ENCODE measurements at regions not wholly inside any gene's neighbourhood (a gene's known extent, or its start where the extent isn't known, plus 50 kb on each side); places are given as distances from the start of the nearest gene placed in this dataset.
"Not testable (repeated sequence)": the region's sequence is repeated elsewhere in the genome, so short reads cannot be mapped to it uniquely, and the experiment has no call there.

DNA sequence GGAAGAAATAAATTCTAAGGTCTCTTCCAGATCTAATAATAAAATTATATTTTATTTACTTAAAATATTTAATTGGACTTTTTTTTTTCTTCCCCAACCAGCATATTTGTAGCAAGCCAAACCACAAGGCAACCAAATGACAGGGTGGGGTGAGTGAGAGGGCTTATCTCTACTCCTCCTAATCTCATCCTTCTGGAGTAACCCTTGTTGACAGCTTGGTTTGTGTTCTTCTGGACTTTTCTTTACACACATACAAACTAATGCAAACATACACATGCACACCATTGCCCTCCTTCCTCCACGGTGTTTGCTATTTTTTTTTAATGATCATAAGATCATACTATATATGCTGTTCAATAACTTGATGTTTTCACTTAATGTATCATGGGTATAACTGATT is 383.1 kb downstream of the DLEU7 start:
- DNase-seq, result no peak

DNA sequence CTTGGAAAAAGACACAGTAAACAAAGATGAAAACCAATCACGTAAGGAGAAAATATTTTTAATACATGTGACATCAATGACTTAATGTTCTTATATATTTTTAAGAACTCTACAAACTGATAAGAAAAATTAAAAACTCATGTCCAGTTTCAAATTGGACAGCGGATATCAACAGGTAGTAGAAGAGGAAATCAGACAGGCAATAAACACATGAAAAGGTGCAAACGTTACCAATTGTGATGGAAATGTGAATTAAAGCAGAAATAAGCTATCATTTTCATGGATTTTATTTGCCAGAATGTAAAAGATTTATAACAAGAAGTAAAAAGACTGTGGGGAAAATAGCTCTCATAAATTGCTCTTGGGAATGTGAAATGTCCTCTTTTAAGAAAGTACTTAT is 382.3 kb downstream of the DLEU7 start:
- no peak for DNase-seq

DNA sequence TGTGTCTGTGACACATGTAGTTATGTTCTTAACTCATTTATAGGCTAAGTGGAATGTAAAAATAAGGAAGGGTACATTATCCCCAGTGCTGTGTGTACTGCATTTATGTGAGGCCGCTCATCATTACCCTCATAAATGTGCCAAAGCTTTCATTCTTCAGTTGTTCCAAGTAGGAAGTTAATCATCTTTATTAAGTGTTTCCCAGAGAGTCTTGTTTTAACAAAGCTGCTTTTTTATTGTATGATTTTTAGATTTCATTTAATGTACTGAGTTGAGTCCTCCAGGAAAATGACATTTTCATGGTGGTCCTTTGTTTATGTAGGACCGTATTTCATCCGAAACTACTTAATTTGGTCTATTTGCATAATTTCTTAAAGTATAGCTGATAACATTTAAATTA is 379.8 kb downstream of the DLEU7 start:
- no peak for DNase-seq

DNA sequence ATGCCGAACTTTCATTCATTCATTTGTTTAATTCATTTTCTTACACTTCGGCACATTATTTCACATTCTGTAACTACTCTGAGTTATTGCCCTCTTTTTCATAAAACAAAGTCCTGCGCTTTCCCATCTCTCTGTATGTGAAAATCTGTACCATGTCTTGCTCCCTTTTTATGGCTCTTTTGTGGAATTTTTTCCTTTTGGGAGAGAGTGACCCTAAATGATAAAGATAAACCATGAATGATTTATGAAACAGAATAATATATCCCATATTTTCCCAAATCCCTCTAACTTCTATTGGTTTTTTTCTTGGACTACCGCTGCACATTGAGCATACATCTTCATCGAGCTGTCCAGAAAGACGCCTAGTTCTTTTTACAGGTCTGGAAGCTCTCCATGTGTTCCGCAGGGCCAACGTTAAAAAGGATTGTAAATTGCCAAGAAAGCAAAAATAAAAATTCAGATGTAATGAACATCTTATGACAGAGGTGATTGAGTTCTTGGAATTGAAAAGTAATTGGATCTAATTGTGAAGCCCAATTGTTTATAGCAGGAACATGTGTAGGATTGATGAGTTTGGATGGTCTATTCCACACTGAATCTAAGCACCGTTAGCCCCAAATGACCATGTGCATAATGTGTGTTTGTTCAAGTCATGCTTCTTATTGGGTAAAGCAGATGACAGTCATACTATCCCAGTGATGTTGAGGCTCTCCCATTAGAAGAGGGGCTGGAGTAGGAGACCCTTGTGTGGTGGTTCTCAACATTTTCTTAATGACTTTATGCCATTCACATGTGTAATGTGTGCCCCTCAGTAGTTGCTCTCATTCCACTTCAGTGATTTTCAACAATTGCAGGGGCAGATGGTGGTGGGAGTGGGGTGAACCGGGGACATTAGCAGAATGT is 378.9 kb downstream of the DLEU7 start:
- no peak for DNase-seq

GRCh38 chr13:50466456-50466855 is 377.0 kb downstream of the DLEU7 start:
- DNase-seq, result no peak

DNA sequence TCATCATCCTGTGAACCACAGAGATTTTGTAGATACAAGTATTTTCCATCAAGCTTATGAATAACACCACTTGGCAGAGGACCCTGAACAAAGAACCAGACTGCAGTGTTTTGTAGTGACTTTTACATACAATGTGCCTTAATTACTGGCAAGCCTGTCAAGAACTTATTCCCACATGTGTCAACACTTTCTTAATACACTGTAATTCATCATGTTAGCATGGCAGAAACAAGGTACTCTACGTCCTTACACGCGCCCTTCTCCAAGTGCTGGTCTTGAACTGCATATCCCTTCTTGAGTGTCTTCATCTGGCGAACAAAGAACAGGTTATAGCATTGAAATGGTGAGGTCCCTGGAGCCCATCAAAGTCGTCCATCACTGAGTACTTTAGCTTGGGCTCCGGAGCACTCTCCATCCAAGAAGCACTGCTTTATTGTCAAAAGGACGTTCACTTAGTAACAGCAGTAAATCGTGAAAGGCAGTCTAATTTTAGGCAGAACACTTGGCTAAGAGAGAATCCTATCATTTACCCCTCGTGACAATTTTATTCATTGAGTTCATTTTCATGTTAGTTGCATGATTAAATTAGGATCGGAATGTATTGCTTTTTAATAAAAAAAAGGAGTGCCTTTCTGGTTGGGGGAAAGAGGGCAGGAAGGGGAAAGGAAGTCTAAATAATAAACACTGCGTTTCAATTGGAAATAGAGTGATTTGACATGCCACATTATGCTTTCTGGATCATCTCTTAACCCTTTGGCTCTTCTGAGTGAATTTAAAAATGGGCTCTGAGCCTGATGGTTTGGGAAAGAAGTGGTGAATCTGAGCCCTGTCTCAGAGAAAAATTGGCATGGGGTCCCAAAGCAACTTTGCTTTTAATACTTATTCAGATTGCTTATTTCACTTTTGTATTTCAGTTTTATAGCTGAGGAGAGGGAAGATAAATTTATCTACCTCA is 376.1 kb downstream of the DLEU7 start:
- no peak for DNase-seq

GRCh38 chr13:50468849-50469669 is 374.4 kb downstream of the DLEU7 start:
- no peak for DNase-seq

DNA sequence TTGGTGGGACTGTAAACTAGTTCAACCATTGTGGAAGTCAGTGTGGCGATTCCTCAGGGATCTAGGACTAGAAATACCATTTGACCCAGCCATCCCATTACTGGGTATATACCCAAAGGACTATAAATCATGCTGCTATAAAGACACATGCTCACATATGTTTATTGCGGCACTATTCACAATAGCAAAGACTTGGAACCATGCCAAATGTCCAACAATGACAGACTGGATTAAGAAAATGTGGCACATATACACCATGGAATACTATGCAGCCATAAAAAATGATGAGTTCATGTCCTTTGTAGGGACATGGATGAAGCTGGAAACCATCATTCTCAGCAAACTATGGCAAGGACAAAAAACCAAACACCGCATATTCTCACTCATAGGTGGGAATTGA is 370.4 kb downstream of the DLEU7 start:
- not testable (repeated sequence) for DNase-seq

DNA sequence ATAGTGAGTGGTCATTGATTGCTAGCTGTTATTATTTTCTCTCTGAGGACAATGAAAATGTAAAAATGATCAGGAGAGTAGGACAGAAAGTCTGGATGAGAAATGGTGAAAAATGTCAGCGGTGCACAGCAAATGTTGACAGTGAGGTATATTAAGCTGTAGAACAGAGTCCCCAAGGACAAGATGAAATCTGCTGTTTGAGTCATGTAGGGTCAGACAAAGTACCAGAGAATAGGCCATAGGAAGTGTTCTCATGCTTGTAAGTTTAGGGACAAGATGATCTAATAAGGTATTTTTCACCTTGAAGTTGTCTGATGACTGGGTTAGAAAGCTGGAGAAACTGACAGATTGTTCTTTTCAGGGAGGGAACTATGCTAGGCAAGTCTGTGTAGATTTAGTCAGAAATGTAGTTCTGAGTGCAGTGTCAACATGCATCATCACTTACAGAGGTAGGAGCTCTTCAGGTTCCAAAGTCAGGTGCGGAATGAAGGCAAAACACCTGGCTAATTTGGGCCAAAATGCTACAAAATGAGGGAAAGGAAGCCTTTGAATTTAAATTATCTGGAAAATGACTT is 369.3 kb downstream of the DLEU7 start:
- no peak for DNase-seq

- DNase-seq, result no peak
Measured at GRCh38 chr13:50476577-50477285, 366.8 kb downstream of the DLEU7 start.

DNA sequence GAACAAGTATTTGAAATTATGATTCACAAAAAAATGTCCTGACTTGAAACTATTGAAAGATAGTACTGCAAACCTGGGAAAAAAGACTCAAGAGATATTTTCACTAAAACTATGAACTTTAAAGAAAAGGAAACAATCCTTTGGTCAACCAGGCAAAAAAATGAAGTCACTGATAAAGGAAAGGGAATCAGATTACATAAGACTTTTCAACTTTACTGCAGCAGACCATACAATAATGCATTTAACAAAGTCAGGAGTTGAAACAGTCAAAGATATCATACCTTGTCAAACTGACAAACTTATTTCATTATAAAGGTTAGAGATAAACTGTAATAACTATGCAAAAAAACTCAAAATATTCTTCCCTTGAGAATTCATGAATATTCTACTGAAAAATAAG is 361.6 kb downstream of the DLEU7 start:
- DNase-seq, result no peak

GRCh38 chr13:50483416-50483815 is 360.1 kb downstream of the DLEU7 start:
- DNase-seq, result no peak

GRCh38 chr13:50484472-50485113 is 358.9 kb downstream of the DLEU7 start:
- no peak for DNase-seq

GRCh38 chr13:50485979-50486935 is 357.2 kb downstream of the DLEU7 start:
- no peak for DNase-seq

DNA sequence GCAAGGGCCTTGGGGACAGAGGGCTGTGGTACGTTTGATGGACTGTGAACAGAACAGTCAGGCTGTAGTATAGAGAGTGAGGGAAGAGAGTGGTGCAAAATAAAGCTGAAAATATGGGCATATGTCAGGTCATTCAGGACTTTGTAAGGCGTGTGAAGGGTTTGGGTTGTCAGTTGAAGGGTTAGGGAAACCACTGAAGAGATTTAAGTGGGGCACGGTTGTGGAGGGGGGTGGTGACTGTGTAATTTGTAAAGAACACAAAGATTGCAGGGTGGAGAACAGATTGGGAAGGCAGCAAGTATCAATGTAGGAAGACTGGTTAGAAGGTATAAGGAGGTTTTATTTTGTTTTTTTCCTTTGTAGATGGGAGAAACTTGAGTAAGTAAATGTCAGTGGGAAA is 349.8 kb downstream of the DLEU7 start:
- DNase-seq, result no peak

GRCh38 chr13:50494138-50494537 is 349.4 kb downstream of the DLEU7 start:
- DNase-seq, result no peak

DNA sequence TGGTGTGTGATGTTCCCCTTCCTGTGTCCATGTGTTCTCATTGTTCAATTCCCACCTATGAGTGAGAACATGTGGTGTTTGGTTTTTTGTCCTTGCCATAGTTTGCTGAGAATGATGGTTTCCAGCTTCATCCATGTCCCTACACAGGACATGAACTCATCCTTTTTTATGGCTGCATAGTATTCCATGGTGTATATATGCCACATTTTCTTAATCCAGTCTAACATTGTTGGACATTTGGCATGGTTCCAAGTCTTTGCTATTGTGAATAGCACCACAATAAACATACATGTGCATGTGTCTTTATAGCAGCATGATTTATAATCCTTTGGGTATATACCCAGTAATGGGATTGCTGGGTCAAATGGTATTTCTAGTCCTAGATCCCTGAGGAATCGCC is 340.3 kb downstream of the DLEU7 start:
- not testable (repeated sequence) for DNase-seq

DNA sequence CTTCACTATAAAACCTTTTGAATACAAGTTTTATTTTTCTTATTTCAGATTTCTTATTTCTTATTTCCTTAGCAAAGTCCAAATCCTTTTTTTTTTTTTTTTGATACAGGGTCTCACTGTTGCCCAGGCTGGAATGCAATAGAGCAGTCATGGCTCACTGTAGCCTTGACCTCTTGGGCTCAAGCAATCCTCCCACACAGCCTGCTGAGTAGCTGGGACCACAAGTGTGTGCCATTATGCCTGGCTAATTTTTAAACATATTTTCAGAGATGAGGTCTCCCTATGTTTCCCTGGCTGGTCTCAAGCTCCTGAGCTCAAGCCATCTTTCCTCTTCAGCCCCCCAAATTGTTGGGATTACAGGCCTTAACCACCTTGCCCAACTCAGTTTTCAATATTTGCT is 334.3 kb downstream of the DLEU7 start:
- DNase-seq, result no peak

DNA sequence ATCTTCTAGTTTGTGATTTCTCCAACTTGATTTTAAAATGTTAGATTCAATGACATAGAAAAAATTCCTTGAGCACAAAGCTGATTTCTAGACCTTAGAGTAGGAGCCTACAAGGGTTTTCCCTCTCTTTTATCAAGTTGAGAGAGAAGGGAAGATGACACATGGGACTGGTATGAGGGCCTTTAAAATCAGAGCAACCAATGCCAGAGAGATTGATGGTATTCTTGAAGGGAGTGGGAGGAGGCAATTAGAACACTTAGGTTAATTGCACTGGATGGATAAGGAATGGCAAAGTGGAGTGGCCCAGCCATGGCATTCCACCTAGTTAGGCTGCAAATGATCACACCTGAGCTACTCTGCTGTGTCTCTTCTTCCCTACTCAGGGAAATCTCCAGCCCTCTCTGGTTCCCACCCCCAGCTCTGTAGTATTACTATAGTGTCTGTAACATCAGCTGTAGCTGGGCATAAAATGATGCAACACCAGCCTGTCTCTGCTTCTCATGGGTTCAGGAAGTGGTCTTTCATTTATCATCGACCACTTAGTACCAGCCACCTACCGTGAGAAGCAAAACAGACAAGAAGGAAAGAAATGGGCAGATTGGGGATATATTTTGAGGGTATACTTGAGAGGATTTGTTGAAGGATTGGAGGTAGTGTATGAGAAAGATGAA is 333.6 kb downstream of the DLEU7 start:
- no peak for DNase-seq
